HG03280 (cell line): ENCODE measurements at regions not wholly inside any gene's neighbourhood (a gene's known extent, or its start where the extent isn't known, plus 50 kb on each side); places are given as distances from the start of the nearest gene placed in this dataset.
"Not testable (repeated sequence)": the region's sequence is repeated elsewhere in the genome, so short reads cannot be mapped to it uniquely, and the experiment has no call there.

Experiments
- ATAC-seq: cut with Tn5 transposase; IDR thresholded peaks from one replicate; pipeline ENCODE4 v1.9.1; 2021; ENCODE audit warnings: mild to moderate bottlenecking, moderate library complexity; ENCODE audit not compliant: unreplicated experiment

DNA sequence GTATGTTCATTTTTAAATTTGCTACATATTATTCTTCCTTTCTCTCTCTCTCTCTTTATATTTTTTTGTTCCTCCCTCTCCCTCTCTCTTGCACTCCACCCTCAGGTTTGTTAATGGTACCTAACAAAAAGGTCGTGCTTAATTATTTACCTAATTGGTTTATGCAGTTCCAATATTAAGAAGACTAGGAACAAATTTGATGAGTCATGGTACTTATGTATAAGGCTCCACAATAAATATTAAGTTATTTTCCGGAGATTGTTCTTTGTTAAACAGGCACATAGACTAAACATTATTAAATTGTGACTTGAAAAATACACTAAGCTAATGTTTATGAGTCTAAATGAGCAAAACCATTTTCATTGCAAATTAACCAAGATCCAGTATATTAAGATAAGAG lies 1200.8 kb upstream of the ALCAM start:
- no peak for ATAC-seq

- ATAC-seq: no peak
Observed at GRCh38 chr3:104168386-104168785, 1198.3 kb upstream of the ALCAM start.

- ATAC-seq: no peak
Observed at GRCh38 chr3:104175696-104176095, 1191.0 kb upstream of the ALCAM start.

DNA sequence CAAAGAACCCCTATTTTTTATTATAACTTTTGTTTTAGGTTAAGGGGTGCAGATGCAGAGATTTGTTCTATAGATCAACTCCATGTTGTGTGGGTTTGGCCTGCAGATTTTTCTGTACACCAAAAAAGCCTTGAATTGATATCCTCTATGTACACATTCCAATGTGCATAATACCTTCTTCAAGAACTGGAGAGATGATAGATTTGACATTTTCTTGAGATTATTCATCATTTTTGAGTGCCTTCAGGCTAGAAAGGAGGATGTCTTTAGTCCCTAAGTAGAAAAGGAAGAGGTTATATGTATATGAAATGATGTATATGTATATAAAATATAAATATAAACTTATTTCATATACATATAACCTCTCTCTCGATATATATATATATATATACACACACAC lies 1190.0 kb upstream of the ALCAM start:
- no peak for ATAC-seq

- ATAC-seq: no peak
Observed at GRCh38 chr3:104178680-104179079, 1188.0 kb upstream of the ALCAM start.

- ATAC-seq: no peak
Observed at GRCh38 chr3:104180906-104181305, 1185.8 kb upstream of the ALCAM start.

DNA sequence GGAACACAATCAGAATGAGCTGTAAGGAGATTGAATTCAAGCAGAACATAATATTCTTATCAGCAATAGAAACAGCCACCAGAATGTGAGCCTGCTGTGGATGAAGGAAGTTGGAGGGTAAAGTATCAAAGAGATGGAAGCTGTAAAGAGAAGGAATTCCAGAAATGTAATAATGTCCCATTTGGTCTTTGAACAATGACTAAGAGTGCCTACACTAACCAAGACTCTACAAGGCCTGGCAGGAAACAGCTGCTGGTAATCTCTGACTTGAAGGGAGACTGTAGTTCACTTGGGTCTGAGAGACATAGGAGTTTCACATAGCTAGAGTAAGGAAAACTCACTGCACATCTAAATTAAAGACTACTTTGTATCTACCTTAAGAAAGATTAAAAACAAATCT lies 1176.0 kb upstream of the ALCAM start:
- no peak for ATAC-seq

- ATAC-seq: no peak
Observed at GRCh38 chr3:104198131-104198530, 1168.6 kb upstream of the ALCAM start.

GRCh38 chr3:104206925-104207324 lies 1159.8 kb upstream of the ALCAM start:
- ATAC-seq: no peak

DNA sequence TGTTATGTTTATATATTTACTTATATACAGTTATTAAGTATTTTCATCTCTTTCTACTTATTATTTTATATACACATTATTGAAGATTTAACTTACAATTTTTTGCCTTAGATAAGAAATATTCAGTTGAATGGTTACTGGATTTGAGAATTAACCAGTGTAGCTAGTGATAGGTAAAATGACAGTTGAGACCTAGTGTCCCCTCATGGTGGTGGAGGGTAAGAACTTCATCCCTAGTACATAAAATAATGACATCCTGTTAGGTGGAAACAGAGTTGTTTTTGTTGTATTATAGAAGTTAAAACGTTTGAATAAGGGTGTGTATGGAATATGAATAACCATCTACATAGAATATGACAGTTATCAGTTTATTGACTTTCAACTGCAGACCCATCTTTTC lies 1152.4 kb upstream of the ALCAM start:
- ATAC-seq: no peak

- no peak for ATAC-seq
Observed at GRCh38 chr3:104214937-104215336, 1151.8 kb upstream of the ALCAM start.

- not testable (repeated sequence) for ATAC-seq
Observed at GRCh38 chr3:104219046-104219445, 1147.7 kb upstream of the ALCAM start.

DNA sequence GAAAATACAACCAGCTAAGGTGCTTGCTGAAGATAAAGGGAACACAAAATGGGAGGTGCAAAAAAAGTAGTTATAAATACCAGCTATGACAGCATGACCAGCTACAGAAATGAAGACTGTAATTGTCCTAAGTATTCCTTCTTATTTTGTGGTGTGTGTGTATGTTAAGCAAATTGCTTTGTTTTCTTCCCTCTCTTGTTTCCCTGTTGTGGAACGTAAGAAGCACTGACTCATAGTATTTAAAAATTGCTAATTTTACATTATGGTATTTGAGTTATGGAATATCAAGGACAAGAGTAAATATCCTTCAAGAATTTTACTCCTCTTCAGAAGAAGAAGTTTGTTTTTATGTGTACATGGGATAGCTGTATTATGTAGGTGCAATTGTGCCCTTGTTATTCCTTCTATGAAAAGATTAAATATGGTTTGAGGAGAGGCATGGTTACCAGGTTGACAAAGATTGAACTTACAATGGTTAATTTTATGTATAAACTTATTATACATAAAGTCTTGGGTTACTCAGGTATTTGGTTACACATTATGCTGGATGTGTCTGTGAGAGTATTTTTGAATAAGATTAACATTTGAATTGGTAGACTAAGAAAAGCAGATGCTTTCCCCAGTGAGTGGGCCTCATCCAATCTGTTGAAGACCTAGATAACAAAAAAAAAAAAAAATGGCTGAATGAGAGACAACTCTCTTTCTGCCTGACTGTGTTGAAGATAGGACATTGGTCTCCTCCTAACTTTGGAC lies 1132.1 kb upstream of the ALCAM start:
- no peak for ATAC-seq

DNA sequence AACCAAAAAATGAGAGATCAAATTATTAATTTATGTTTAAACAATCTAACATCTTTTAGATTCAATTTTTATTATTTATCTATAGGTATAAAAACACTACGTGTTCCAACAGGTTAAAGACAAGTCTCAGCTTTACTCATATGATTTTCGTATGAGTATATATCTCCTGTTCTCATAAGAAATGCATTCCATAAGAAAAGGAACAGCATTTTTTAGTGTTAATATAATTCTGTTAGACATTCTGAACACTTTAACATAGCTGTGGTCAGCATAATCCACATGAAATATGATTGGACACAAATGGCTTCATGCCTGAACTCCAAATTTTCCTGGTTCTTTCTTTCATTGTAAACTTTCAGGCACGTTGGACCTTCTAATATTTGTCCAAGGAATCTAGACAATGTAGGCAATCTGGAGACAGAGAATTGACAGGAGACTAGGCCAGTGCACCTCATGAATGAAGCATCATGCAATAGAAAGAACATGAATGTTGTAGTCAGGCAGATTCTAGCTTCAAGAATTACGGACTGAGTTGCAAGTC lies 1122.0 kb upstream of the ALCAM start:
- no peak for ATAC-seq

DNA sequence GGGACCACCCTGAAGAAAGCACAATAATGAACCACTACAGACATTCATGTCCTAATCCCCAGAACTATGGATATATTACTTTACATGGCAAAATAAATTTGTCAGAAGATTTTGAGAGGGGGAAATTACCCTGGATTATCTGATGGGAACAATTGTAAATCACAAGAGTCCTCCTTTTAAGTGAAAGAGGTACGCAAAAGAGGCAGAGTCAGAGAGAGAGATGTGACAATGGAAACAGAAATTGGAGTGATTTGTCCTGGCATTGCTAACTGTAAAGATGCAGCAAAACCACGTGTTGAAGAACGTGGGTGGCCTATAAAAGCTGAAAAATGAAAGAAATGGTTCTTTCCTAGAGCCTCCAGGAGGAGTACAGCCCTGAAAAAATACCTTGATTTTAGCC lies 1121.4 kb upstream of the ALCAM start:
- ATAC-seq: no peak

DNA sequence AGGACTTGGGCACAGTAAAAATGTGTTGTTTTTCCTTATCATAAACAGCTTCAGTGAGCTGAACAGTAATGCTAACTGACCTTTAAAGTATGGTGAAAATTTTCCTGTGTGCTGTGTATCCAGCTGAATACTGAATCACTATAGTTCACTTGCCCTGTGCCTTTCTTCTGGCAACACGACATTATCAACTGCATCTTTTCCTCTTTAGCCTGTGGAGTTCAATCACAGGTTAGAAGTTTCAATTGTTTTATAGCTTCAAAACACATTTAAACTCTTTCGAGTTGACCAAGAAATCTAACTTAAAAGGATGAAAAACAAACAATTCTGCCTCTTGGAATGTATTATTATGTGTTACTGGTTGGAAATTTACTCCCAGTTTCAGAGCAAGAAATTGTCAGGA lies 1120.7 kb upstream of the ALCAM start:
- no peak for ATAC-seq

GRCh38 chr3:104257486-104257885 lies 1109.2 kb upstream of the ALCAM start:
- ATAC-seq: no peak

- ATAC-seq: no peak
Observed at GRCh38 chr3:104263477-104263876, 1103.2 kb upstream of the ALCAM start.

DNA sequence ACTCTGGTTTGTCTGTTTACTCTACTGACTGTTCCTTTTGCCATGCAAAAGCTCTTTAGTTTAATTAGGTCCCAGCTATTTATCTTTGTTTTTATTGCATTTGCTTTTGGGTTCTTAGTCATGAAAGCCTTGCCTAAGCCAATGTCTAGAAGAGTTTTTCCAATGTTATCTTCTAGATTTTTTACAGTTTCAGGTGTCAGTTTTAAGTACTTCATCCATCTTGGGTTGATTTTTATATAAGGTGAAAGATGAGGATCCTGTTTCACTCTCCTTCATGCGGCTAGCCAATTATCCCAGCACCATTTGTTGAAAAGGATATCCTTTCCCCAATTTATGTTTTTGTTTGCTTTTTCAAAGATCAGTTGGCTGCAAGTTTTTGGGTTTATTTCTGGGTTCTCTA lies 1100.5 kb upstream of the ALCAM start:
- not testable (repeated sequence) for ATAC-seq

DNA sequence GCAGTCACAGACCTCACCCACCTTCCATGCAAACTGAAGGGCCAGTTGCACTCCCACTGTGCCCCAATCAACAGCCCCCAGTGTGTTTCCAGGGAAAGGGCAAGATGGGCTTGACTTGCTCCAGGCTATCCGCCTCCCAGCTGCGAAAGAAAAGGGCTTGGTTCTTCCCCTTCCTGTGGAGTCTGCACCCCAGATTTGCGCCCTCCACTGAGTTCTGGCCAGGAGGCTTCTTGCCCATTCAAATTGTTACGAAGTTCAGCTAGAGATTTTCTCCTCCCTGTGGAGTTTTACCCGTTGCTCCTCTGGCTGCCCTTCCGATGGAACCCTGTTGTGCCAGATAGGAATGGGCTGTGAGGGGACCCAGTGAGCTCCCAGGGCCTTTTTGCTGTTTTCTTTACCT lies 1096.9 kb upstream of the ALCAM start:
- ATAC-seq: no peak

DNA sequence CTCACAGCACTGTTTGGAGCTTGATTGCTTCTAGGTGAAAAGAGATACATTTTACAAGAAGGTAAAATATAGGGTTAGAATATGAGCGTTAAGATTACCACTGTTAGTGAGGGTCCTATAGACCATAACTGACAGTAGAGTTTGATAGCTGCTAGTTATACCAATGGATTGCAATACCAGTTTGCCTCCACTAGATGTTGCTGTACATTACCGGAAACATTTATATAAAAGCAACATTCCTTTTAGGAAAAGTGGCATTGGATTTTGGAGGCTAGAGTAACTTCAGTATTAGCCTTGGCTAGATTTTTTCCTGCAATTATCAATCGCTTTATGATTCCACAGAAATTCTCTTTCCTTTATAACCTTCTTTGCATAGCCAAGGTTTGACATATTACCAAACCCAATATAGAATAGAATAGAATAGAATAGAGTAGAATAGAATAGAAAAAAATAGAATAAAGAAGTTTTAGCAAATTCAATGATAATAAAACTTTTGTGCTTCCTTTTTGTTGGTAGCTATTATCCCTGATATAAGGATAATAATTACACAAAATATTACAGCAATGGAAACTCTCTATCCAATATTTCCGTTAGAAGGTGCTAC lies 1093.6 kb upstream of the ALCAM start:
- peak; percentile 66 for ATAC-seq

GRCh38 chr3:104275199-104275598 lies 1091.5 kb upstream of the ALCAM start:
- ATAC-seq: no peak

DNA sequence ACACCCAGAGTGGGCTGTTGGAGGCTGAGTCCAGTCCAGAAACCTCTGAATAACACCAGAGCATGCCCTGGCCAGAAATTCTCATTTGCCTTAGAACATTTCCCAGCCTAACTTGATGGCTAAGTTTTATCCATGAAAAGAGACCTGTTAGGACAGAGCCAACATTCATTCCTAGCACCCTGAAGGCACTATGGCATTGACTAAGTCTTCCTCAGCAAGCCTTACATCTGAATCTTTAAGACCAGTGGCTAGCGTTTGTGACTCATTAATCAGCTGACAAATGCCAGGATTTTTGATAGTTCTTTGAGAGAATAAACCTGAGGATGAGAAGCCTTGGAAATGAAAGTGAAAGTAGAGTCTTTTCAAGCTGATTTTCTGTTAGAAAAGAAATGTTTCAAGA lies 1087.1 kb upstream of the ALCAM start:
- no peak for ATAC-seq
